ENCODE measurements at regions not wholly inside any gene's neighbourhood (a gene's known extent, or its start where the extent isn't known, plus 50 kb on each side); places are given as distances from the start of the nearest gene placed in this dataset.

GRCh38 chr6:27053738-27054137 is 193.8 kb upstream of the PRSS16 start:
- Histone ChIP-seq H3K23ac (ENCODE audit: insufficient read length, low read depth, low read length) (no peak overlapping the region), H2AK5ac (ENCODE audit: insufficient read length, low read length) (no peak overlapping the region), H3K14ac (ENCODE audit: insufficient read depth, low read length) (no peak overlapping the region), H3T11ph (ENCODE audit: low read length) (no peak overlapping the region), H4K8ac (replicated peaks; ENCODE audit: insufficient read length, low read depth, low read length) (no peak overlapping the region), H2AFZ (ENCODE audit: low read length) (no peak overlapping the region), H3K4me2 (ENCODE audit: insufficient read depth, insufficient read length, low read length) (no peak overlapping the region), H2BK120ac (ENCODE audit: low read depth, low read length, poor library complexity, severe bottlenecking) (no peak overlapping the region), H3K79me1 (ENCODE audit: insufficient read depth, low read depth, low read length, poor library complexity, severe bottlenecking) (no peaks in the 10 kb centered on the region), H3K27ac (ENCODE audit: insufficient read length, low read depth, low read length) (no peak overlapping the region), H2BK20ac (ENCODE audit: low read depth, low read length, poor library complexity, severe bottlenecking) (no peak overlapping the region), H3K4me1 (ENCODE audit: insufficient read depth, low read length) (no peaks in the 10 kb centered on the region), H4K5ac (ENCODE audit: insufficient read length, low read depth, low read length) (no peak overlapping the region), H2BK12ac (ENCODE audit: insufficient read length, low read depth, low read length) (no peak overlapping the region), H3K79me2 (ENCODE audit: insufficient read depth, low read length) (no peaks in the 10 kb centered on the region), H3K27me3 (ENCODE audit: insufficient read depth, low read length) (no peaks in the 10 kb centered on the region), H3K9me3 (ENCODE audit: control insufficient read depth, low read depth, low read length) (no peaks in the 10 kb centered on the region), H4K91ac (ENCODE audit: insufficient read length, low read depth, low read length) (no peak overlapping the region), H3K9ac (ENCODE audit: extremely low read depth, insufficient read length, low read length) (no peak overlapping the region), H3K4ac (ENCODE audit: low read depth, low read length) (no peak overlapping the region), H3K23me2 (ENCODE audit: insufficient read length, low read depth, low read length, poor library complexity, severe bottlenecking) (no peaks in the 10 kb centered on the region), H3K56ac (ENCODE audit: insufficient read length, low read depth, low read length) (no peak overlapping the region), H2BK5ac (ENCODE audit: insufficient read length, low read length) (no peak overlapping the region), H4K20me1 (ENCODE audit: control insufficient read depth, insufficient read depth, insufficient read length) (no peaks in the 10 kb centered on the region), H2BK15ac (ENCODE audit: low read depth, low read length) (no peak overlapping the region), H3K18ac (ENCODE audit: insufficient read length, low read depth, low read length) (no peak overlapping the region)
- TF ChIP-seq CTCF (conservative IDR thresholded peaks at IDR 0.05): no peak
- Mint-ChIP-seq H3K27me3 (ENCODE audit: low read depth) (peaks cover 3% of the 10 kb centered on the region; the same call in 1 of the 2 replicates), H3K4me1 (peaks cover 6 to 12% of the 10 kb centered on the region in 2 experiments), H3K27ac (no peak overlapping the region), H3K4me3 (no peak overlapping the region), H3K9me3 (no peaks in the 10 kb centered on the region), H3K36me3 (ENCODE audit: insufficient read depth in 1 of 3, low read depth in 3 of 3) (no peaks in the 10 kb centered on the region)
- no peak for DNase-seq
